GM19351 (cell line): ENCODE measurements at regions not wholly inside any gene's neighbourhood (a gene's known extent, or its start where the extent isn't known, plus 50 kb on each side); places are given as distances from the start of the nearest gene placed in this dataset.

Experiments used
- ATAC-seq: cut with Tn5 transposase; IDR thresholded peaks from one replicate; pipeline ENCODE4 v1.9.1; 2021; ENCODE audit warnings: mild to moderate bottlenecking, moderate library complexity; ENCODE audit not compliant: unreplicated experiment

GRCh38 chr2:120619579-120619978, 116.1 kb upstream of the GLI2 start:
- ATAC-seq, result no peak

- no peak for ATAC-seq
Observed at GRCh38 chr2:120620025-120620793, 115.5 kb upstream of the GLI2 start.

- no peak for ATAC-seq
Observed at GRCh38 chr2:120622159-120622869, 113.4 kb upstream of the GLI2 start.

GRCh38 chr2:120622886-120623753, 112.5 kb upstream of the GLI2 start:
- no peak for ATAC-seq

- no peak for ATAC-seq
Observed at GRCh38 chr2:120624061-120624737, 111.5 kb upstream of the GLI2 start.

GRCh38 chr2:120624738-120625446, 110.8 kb upstream of the GLI2 start:
- no peak for ATAC-seq

- ATAC-seq, result no peak
Observed at GRCh38 chr2:120625865-120626560, 109.7 kb upstream of the GLI2 start.

- ATAC-seq, result no peak
Observed at GRCh38 chr2:120626566-120626965, 109.1 kb upstream of the GLI2 start.

GRCh38 chr2:120628248-120628647, 107.4 kb upstream of the GLI2 start:
- ATAC-seq, result no peak

GRCh38 chr2:120629241-120629895, 106.3 kb upstream of the GLI2 start:
- no peak for ATAC-seq

GRCh38 chr2:120630031-120630701, 105.5 kb upstream of the GLI2 start:
- ATAC-seq, result no peak

- no peak for ATAC-seq
Observed at GRCh38 chr2:120631236-120631635, 104.4 kb upstream of the GLI2 start.

- no peak for ATAC-seq
Observed at GRCh38 chr2:120631724-120632123, 103.9 kb upstream of the GLI2 start.

- ATAC-seq, result no peak
Observed at GRCh38 chr2:120632796-120633646, 102.6 kb upstream of the GLI2 start.

GRCh38 chr2:120634533-120634932, 101.1 kb upstream of the GLI2 start:
- ATAC-seq, result no peak

GRCh38 chr2:120635146-120635545, 100.5 kb upstream of the GLI2 start:
- no peak for ATAC-seq

- ATAC-seq, result no peak
Observed at GRCh38 chr2:120637847-120638246, 97.8 kb upstream of the GLI2 start.

- ATAC-seq, result no peak
Observed at GRCh38 chr2:120638450-120638849, 97.2 kb upstream of the GLI2 start.
